ENCODE measurements at regions not wholly inside any gene's neighbourhood (a gene's known extent, or its start where the extent isn't known, plus 50 kb on each side); places are given as distances from the start of the nearest gene placed in this dataset.
"Not testable (repeated sequence)": the region's sequence is repeated elsewhere in the genome, so short reads cannot be mapped to it uniquely, and the experiment has no call there.

DNA sequence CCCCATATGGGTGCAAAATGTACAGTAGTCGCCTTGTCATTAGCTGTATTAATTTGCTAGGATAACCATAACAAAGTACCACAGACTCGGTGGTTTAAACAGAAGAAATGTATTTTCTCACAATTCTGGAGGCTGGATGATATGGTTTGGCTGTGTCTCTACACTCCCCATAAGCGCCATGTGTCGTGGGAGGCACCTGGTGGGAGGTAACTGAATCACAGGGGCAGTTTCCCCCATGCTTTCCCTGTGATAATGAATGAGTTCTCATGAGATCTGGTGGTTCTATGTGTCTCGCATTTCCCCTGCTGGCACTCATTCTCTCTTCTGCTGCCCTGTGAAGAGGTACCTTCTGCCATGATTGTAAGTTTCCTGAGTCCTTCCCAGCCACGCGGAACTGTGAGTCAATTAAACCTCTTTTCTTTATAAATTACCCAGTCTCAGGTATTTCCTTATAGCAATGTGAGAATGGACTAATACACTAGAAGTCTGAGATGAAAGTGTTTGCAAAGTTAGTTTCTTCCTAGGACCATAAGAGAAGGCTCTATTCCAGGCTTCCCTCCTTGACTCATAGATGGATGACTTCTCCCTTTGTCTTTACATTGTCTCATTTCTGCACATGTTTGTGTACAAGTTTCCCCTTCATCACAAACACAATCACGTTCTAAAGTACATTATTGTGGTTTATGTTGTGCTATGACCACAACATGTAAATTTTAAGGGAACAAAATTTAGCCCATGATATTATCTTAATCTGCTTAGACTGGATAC lies 1442.6 kb downstream of the SUCLG1 start:
- no peak for DNase-seq

DNA sequence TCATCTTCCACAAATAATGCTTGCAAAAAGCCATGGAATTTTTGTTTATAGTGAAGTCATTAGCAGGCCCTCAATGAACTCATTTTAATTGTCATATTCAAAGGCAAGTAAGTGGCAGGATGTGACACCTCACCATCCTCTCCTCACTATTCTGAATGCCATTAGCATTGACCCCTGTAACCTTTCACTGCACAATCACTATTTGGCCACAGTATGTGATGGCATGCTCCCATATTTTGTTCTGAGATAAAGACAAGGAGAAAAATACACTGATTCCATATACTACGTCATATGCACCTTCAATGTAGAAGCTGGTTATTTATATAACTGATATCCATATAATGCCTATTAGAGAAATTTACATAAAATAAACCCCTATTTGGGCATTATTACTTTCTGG lies 1443.2 kb downstream of the SUCLG1 start:
- DNase-seq: no peak

DNA sequence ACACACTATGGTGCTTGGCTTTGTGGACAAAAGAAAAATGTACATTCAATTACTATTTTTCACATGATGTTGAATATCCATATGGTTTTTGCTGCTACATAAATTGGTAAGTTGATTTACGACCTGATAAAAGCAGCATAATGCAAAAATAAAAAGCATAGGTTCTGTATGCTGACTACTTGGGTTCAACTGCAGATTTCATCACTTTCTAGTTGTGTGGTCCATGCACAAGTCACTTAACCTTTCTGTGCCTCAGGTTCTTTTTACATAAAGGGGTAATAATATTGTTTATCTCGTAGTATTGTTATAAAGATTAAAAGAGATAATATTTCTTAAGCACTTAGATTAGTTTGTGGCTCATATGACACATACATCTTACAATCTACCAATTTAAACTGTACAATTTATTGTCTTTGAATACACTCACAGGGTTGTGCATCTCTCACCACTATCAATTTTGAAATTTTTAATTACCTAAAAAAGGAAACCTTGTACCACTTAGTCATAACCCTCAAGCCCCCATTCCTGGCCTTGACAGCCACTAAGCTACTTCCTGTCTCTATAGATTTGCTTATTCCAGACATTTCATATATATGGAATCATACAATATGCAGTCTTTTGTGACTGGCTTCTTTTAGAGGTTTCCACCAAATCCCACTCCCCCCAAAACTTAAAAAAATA lies 1443.9 kb downstream of the SUCLG1 start:
- DNase-seq: no peak

DNA sequence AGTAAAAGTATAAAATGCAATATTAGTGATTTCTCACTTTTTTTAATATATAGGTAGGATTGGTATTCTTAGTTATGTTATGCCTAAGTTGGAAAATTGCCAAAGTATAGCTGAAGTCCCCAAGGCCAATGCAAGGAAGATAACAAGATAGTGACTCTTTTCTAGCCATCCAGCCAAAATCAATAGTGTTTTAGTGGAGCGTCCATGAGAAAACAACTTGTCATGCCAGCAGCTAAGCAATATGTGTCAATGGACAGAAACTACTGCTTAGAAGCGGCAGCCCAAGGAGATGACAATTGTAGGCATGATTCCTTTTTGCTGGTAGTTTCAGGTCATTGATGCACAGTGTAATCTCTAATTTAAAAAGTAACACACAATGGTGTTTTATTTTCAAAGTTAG lies 1444.6 kb downstream of the SUCLG1 start:
- no peak for DNase-seq

DNA sequence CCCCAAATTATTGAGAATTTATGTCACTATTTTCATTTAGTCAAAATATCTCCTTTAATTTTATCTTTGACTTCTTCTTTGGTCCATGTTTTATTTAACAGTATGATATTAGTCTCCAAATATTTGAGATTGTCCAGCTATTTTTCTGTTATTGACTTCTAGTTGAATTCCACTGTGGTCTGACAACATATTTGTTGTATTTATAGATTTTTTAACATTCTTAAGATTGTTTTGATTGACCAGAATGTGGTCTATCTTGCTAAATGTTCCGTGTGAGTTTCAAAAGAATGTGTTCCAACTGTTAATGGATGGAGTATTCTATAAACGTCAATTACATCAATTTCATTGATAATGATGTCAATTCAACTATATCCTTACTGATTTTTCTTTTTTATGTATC lies 1452.1 kb downstream of the SUCLG1 start:
- DNase-seq: no peak

DNA sequence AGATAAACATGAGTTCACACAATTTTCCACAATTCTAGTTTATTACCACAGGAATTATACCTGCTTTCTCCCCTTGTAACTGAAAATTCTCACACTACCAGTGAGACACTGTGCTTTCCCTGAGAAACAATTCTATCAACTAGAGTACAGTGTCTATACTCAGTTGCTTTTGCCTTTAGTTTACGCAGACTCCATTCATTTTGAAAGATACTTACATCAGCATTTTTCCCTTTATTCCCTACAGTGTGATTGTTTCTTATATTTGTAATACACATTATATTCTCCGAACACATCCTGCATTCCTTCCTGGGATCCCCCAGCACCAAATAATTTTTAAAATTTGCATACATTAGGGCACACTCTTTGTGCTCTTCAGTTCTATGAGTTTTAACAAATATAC lies 1455.5 kb downstream of the SUCLG1 start:
- DNase-seq: no peak

DNA sequence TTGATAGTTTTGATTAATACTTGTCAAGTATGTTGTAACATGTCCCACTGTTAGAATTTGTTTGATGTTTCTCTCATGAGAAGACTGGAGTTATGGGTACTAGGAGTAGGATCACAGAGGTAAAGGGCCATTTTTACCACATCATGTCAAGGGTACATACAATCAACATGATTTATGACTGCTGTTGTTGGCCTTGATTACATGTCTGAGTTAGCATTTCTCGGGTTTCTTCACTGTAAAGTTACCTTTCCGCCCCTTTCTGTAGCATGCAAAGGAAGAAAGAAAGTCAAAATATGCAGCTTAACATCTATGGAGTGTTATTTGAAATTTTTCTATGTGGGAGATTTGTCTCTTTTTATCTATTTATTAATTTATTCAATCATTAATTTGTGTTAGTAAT lies 1456.4 kb downstream of the SUCLG1 start:
- DNase-seq: peak; percentile 1

DNA sequence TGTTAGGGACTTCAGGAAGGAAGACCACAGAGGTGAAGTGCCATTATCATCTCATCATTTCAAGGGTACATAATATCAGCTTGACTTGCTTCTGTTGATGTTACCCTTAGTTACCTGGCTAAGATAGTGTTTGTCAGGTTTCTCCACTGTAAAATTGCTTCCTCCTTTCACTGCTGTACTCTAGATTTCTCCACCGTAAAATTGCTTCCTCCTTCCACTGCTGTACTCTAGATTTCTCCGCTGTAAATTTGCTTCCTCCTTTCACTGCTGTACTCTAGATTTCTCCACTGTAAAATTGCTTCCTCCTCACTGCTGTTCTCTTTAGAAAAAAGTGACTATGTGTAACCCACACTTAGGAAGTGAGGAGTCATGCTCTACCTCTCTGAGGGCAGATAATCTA lies 1460.3 kb downstream of the SUCLG1 start:
- DNase-seq: no peak

DNA sequence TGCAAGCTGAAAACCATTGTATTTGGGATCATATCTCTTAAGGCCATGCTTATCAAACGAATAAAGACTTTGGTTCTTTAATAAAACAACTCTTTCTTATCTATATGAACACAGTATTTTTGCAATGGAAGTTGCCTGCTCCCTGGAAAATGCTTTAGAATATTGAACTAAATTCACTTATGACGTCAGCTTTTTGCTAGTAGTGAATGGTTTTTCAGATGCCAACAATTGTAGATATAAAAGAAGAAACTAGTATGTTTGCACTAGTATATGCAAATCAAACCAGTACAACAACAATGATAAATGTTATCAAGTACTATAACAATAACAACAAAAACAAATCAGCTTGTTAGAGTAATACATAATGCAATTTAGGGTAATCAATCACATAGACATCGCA lies 1462.9 kb downstream of the SUCLG1 start:
- no peak for DNase-seq

DNA sequence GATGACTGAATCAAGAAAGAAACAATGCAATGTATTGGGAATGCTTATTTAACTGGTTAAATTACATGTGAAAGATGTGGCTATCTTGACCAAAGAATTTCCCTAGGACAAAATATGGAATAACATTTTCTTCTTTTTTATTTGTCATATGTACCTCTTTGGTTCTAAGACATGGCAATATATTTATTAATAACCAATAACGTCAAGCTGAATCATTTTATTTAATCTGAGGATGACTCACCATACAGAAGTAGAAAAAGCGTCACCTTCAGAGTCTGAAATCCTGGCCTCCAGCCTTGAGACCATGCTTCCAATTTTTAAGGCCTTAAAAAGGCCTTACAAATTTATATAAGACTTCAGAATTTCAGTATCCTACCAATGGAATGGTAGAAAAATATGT lies 1464.9 kb downstream of the SUCLG1 start:
- no peak for DNase-seq

DNA sequence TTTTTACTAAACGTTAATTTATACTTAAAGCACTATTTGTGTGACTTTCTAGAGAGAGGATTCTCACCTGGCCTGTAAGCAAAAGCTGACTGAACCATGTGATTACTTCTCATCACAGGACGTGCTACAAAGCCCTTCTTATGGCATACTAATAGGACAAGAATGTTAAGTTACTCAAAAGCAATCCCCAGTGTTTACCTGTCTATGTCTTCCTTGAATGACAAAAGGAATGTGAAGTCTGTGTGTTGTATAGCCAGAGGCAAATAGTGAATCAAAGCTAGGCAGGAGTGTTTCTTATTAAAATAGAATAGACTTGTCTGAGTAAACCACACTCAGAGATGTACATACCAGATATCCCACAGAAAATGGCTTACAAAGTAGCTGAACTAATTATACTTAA lies 1465.5 kb downstream of the SUCLG1 start:
- DNase-seq: no peak

DNA sequence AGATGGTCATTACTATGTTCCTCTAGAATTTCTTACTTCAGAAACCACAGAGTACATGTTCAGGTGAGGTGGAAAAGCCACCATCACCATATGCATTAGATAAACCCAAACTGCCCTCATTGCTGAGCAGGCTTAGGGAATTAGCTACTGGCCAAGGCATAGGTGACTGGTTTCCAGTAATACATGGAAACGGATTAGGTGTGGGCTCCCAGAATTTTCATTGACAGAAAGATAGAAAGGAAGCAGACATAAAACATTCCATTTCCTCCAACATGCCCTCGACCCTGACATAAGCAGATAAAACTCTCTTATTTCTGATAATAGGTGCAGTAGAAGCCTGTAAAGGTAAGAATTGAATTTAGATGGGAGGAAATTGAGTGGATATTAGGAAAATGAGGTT lies 1466.1 kb downstream of the SUCLG1 start:
- no peak for DNase-seq

DNA sequence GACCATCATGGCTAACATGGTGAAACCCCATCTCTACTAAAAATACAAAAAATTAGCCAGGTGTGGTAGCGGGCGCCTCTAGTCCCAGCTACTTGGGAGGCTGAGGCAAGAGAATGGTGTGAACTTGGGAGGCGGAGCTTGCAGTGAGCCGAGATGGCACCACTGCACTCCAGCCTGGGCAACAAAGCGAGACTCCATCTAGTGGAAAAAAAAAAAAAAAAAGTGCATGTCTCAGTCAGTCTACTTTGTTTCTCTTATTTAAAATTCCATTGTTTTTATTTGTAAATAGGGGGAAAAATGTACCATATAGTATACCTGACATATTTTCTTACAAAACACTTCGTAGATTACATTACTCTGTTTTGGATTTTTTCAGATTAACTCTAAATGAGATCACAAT lies 1471.4 kb downstream of the SUCLG1 start:
- not testable (repeated sequence) for DNase-seq

DNA sequence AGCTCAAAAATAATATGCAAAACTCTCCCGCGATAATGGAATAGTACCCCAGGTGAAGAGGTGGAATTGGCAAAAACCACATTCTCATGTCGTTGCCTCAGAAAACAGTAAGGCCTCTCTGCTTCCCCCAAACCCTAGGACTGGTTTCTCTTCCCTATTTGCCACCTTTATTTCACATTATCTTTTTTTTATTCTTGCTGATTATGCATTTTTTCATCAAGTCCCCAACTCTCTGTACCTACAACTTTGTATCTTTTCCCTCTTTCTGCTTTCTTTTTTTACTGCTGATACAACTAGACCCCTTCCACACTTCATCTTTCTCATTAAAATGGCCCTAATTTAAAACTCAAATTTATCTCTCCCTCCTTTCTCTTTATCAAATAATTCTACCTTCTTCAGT lies 1472.2 kb downstream of the SUCLG1 start:
- no peak for DNase-seq

DNA sequence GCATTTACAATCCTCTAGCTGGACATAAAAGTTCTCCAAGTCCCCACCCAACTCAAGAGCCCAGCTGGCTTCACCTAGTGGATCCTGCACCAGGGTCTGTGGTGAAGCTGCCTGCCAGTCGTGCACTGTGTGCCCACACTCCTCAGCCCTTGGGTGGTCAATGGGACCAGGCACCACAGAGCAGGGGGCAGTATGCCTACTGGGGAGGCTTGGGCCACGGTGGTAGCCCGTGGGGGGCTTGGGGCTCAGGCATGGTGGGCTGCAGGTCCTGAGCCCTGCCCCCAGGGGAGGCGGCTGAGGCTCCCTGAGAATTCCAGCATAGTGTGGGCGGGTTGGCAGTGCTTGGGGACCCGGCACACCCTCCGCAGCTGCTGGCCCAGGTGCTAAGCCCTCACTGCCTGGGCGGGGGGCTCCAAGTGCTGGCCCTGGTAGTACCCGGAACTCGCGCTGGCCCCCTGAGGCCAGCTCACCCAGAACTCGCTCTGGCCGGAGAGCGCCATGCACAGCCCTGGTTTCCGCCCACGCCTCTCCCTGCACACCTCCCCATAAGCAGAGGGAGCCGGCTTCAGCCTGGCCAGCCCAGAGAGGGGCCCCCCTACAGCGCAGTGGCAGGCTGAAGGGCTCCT lies 1473.4 kb downstream of the SUCLG1 start:
- no peak for DNase-seq

DNA sequence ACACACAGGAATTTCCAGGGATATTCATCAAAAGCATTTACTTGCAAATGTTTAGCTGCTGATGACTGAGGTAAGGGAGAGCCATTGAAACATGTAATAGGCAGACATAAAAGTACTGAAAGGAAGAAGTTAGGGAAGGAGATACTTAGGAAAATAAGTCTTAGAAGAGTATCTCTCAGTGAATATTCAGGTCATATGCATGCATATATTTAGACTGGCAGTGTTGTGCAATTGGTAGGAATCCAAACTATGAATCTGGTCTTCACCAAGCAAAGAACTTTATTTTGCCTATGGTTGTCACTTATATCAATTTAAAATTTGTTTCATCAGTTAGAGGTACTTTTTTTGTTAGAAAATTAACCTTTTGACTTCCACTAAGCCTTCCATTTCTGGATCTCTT lies 1490.7 kb downstream of the SUCLG1 start:
- DNase-seq: no peak

DNA sequence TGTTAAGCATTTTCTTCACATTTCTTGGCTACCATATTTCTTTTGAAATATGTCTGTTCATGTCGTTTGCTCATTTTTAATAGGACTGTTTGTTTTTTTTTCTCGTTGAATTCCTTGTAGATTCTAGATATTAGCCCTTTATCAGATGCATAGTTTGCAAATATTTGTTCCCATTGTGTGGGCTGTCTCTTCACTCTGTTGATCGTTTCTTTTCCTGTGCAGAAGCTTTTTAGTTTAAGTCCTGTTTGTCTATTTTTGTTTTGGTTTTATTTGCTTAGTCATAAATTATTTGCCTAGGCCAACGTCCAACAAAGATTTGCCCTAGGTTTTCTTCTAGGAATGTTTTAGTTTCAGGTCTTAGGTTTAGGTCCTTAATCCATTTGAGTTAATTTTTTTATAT lies 1494.7 kb downstream of the SUCLG1 start:
- DNase-seq: no peak

DNA sequence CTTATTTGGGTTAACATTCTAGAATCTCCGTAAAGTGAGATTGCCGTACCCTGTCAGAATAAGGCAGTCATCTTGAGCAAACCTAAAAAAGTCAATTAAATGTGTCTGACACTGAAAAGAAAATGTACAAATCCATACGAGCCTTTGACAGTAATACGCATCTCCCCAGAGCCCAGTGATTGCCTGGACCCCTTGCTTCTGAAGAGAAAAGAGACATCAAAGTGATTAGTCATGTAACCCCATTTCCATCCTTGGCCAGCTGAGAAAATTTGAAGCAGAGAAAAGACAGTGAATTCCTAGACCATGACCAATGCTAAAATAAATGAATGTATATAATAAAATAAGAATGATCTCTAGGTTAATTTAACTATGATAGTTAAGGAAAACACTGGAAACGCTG lies 1499.4 kb downstream of the SUCLG1 start:
- DNase-seq: no peak

DNA sequence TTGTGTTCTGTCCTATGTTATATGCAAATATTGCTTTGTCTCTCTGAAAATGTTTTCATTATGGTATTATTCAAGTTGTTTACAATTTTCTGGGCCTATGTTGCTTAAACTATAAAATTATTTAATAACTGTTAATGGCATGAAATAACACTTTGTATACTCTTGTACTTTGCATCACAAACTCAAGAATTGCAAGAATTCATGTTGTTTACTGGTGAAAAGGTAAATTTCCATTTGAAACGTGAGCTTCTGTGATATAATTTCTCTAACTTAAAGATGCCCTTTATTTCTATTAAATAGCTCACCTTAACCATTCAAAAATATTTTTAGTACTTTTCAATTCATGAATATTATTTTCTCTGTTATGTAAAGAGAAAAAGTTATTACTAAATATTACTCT lies 1504.2 kb downstream of the SUCLG1 start:
- no peak for DNase-seq

DNA sequence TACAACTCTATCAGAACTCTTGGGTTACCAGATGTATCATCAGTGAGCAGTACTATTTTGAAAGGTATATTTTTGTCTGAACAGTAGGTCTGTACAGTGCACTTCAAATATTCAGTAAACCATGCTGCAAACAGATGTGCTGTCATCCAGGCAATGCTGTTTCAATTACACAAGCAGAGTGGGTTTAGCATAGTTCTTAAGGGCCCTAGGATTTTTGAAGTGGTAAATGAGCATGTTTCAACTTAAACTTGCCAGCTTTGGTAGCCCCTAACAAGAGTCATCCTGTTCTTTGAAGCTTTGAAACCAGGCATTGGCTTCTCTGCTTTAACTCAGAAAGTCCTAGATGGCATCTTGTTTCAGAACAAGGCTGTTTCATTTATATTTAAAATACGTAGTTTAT lies 1519.9 kb downstream of the SUCLG1 start:
- DNase-seq: no peak

DNA sequence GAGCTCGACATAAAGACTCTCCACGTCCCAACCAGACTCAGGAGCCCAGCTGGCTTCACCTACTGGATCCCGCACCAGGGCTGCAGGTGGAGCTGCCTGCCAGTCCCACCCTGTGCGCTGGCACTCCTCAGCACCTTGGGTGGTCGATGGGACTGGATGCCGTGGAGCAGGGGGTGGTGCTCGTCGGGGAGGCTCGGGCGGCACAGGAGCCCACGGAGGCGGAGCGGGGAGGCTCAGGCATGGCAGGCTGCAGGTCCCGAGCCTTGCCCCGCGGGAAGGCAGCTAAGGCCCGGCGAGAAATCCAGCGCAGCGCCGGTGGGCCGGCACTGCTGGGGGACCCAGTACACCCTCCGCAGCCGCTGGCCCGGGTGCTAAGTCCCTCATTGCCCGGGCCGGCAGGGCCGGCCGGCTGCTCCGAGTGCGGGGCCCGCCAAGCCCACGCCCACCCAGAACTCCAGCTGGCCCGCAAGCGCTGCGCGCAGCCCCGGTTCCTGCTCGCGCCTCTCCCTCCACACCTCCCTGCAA lies 1520.7 kb downstream of the SUCLG1 start:
- not testable (repeated sequence) for DNase-seq

DNA sequence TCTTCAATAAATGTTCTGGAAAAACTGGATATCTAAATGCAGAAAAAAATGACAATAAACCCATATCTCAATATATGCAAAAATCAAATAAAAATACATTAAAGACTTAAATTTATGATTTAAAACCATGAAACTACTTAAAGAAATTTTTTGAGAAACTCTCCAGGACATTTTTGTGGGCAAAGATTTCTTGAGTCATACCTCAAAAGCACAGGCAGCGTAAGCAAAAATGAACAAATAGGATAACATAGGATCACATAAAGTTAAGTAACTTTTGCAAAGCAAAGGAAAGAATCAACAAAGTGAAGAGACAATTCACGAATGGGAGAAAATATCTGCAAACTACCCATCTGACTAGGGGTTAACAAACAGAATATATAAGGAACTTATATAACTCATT lies 1545.5 kb downstream of the SUCLG1 start:
- DNase-seq: no peak

DNA sequence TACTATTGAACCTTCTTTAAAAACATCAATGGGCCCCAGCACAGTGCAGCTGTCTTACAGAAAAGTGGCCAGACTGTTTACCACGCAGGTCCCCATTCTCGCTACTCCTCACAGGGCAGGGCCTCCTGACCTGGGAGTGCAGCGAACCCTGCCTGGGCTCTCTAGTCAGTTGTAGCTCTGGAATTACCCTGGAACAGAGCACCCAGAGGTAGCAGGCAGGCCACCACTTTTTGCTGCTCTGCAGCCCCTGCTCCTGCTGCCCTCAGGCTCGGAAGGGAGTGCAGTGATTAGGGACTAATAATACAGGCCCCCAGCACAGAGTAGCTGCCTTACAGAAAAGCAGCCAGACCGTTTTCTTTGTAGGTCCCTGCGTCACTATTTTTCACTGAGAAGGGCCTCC lies 1563.0 kb downstream of the SUCLG1 start:
- DNase-seq: no peak

DNA sequence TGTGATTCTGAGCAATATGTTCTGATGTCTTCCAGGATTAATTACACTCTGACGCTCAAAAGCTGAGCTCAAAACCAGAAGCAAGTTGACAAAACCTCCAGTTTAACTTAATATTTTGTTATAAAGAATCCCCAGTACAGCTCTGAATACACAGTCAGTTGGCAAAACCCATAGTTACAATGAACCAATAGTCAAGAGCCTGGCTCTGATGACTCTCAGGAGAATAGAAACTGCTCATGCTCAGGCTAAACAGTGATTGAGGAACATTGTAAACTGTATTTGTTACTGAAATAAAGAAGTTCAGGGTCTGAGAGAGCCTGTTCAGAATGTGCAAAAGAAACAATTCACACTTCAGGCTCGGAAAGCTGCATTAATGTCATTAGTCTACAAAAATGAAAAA lies 1565.9 kb downstream of the SUCLG1 start:
- no peak for DNase-seq

All from right kidney (tissue), 1 donor.